ENCODE measurements at regions not wholly inside any gene's neighbourhood (a gene's known extent, or its start where the extent isn't known, plus 50 kb on each side); places are given as distances from the start of the nearest gene placed in this dataset.

DNA sequence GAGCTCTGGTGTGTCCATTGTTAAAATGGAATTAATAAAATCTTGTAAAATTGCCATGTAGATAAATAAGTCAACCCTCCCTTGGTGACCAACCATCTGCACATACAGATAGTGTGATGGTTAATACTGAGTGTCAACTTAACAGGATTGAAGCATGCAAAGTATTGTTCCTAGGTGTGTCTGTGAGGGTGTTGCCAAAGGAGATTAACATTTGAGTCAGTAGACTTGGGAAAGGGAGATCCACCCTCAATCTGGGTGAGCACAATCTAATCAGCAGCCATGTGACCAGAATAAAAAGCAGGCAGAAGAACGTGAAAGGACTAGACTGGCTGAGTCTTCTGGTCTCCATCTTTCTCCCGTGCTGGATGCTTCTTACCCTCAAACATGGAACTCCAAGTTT, 174.8 kb downstream of the LTN1 start:
- H3K4me1 ChIP-seq (ENCODE audit: control insufficient read depth, extremely low read depth, insufficient read depth, low read length) = peaks cover 13% of the 10 kb centered on the region
- no peak overlapping the region for H3K27ac ChIP-seq (ENCODE audit: insufficient read depth, low read depth, low read length)
- no peaks in the 10 kb centered on the region for H3K36me3 ChIP-seq (ENCODE audit: control insufficient read depth in 2 of 2, extremely low read depth in 1 of 2, insufficient read depth in 2 of 2, low read length in 2 of 2)
- DNase-seq (ENCODE audit: low read depth, low spot score) (no peak), FAIRE-seq (no peak)
- intact Hi-C loops (cut with micrococcal nuclease) = no loop called here
- dilution Hi-C loops (cut with MboI; ENCODE audit: extremely low pct_ligation_motif_present, low sequenced_read_pairs) = no loop called here
- no peaks in the 10 kb centered on the region for H3K9me1 ChIP-seq (replicated peaks; ENCODE audit: control insufficient read depth, extremely low read depth, insufficient read depth, low read length)
- H2AFZ ChIP-seq (ENCODE audit: low read depth, low read length) = no peak overlapping the region
- no TSS peak for BruUV-seq (replicated peaks)
- CTCF ChIA-PET = no interaction called here
- no peaks in the 10 kb centered on the region for H3K9me3 ChIP-seq (replicated peaks; ENCODE audit: control insufficient read depth, insufficient read depth, low read length)
- H3K4me2 ChIP-seq (ENCODE audit: insufficient read depth, low read length) = no peak overlapping the region
- no peaks in the 10 kb centered on the region for H4K20me1 ChIP-seq (replicated peaks; ENCODE audit: control insufficient read depth, extremely low read depth, insufficient read depth, low read length)
- TF ChIP-seq EZH2 (IDR thresholded peaks at IDR 0.05; ENCODE audit: borderline replicate concordance, low read depth, low read length, severe bottlenecking) (no peak), MYC (IDR thresholded peaks at IDR 0.05; ENCODE audit: low read depth, low read length) (no peak), GATA2 (IDR thresholded peaks at IDR 0.05; ENCODE audit: insufficient read depth, insufficient read length, low read depth, low read length) (no peak), FOS (IDR thresholded peaks at IDR 0.05; ENCODE audit: borderline replicate concordance, insufficient read depth, low read length) (no peak), POLR2AphosphoS5 (IDR thresholded peaks at IDR 0.05; ENCODE audit: insufficient read depth, low read depth, low read length) (no peak), POLR2A (IDR thresholded peaks at IDR 0.05; ENCODE audit: low read depth, low read length) (no peak), JUN (IDR thresholded peaks at IDR 0.05; ENCODE audit: borderline replicate concordance, insufficient read depth, insufficient read length, low read depth) (no peak)
- TF ChIP-seq, protein P1, sequence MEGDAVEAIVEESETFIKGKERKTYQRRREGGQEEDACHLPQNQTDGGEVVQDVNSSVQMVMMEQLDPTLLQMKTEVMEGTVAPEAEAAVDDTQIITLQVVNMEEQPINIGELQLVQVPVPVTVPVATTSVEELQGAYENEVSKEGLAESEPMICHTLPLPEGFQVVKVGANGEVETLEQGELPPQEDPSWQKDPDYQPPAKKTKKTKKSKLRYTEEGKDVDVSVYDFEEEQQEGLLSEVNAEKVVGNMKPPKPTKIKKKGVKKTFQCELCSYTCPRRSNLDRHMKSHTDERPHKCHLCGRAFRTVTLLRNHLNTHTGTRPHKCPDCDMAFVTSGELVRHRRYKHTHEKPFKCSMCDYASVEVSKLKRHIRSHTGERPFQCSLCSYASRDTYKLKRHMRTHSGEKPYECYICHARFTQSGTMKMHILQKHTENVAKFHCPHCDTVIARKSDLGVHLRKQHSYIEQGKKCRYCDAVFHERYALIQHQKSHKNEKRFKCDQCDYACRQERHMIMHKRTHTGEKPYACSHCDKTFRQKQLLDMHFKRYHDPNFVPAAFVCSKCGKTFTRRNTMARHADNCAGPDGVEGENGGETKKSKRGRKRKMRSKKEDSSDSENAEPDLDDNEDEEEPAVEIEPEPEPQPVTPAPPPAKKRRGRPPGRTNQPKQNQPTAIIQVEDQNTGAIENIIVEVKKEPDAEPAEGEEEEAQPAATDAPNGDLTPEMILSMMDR (IDR thresholded peaks at IDR 0.05; ENCODE audit: extremely low read depth in 1 of 2, insufficient read depth in 1 of 2, low read depth in 1 of 2, low read length in 2 of 2) = no peak
- TF ChIP-seq, protein P2, sequence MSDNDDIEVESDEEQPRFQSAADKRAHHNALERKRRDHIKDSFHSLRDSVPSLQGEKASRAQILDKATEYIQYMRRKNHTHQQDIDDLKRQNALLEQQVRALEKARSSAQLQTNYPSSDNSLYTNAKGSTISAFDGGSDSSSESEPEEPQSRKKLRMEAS (IDR thresholded peaks at IDR 0.05; ENCODE audit: insufficient read depth, insufficient read length) = no peak
- H3K9ac ChIP-seq (replicated peaks; ENCODE audit: extremely low read depth, insufficient read depth, low read length) = no peak overlapping the region
- H3K79me2 ChIP-seq (ENCODE audit: control insufficient read depth, insufficient read depth, low read length) = no peaks in the 10 kb centered on the region
- POLR2A ChIA-PET = no interaction called here
- H3K4me3 ChIP-seq (replicated peaks in 1 of 3; ENCODE audit: insufficient read depth in 1 of 3, low read depth in 1 of 3, low read length in 3 of 3) = no peak overlapping the region
- no peaks in the 10 kb centered on the region for H3K27me3 ChIP-seq (ENCODE audit: control insufficient read depth in 2 of 2, insufficient read depth in 2 of 2, low read length in 2 of 2)
